Vagina (tissue), 2 donors: ENCODE measurements at regions not wholly inside any gene's neighbourhood (a gene's known extent, or its start where the extent isn't known, plus 50 kb on each side); places are given as distances from the start of the nearest gene placed in this dataset.

Experiments used
- DNase-seq, 2 donors: peaks; one replicate each; pipeline ENCODE4 v3.0.0-alpha.2; 2017; ENCODE audit errors: extremely low spot score in 2 of 2
- H3K27ac ChIP-seq: fragments of 200-600 bp; sonication (generic); one replicate; pipeline ENCODE4 v1.5.1; 2019
- H3K27me3 ChIP-seq: fragments of 200-600 bp; sonication (generic); one replicate; pipeline ENCODE4 v1.5.1; 2019
- H3K36me3 ChIP-seq, 2 donors: fragments of 200-600 bp; sonication (generic); one replicate each; pipeline ENCODE4 v1.5.1; 2017 to 2019
- H3K4me1 ChIP-seq: fragments of 200-600 bp; sonication (generic); one replicate; pipeline ENCODE4 v1.5.1; 2019
- H3K4me3 ChIP-seq, 2 donors: fragments of 200-600 bp; sonication (generic); 1 replicate in 1 of 2; 2 replicates in 1 of 2; pipeline ENCODE4 v1.5.1; 2016 to 2019
- H3K9me3 ChIP-seq: fragments of 200-600 bp; sonication (generic); one replicate; pipeline ENCODE4 v1.5.1; 2019
- CTCF ChIP-seq, 3 experiments: fragments of 450-650 bp in 2 of 3; fragments of 200-600 bp in 1 of 3; sonication (generic) in 1 of 3; IDR thresholded peaks; one replicate each; pipeline ENCODE4 v1.5.1; 2017 to 2019; ENCODE audit warnings: antibody characterized with exemption in 3 of 3, mild to moderate bottlenecking in 2 of 3, moderate library complexity in 2 of 3
- POLR2A ChIP-seq, 2 donors: fragments of 450-650 bp; IDR thresholded peaks; one replicate each; pipeline ENCODE4 v1.6.1; 2017; ENCODE audit warnings: antibody characterized with exemption in 2 of 2, mild to moderate bottlenecking in 2 of 2, moderate library complexity in 2 of 2
- POLR2AphosphoS5 ChIP-seq, 2 donors: sonication (generic); formaldehyde crosslinking; IDR thresholded peaks; one replicate each; pipeline ENCODE4 v1.9.0; 2017; ENCODE audit warnings: antibody characterized with exemption in 2 of 2, mild to moderate bottlenecking in 2 of 2, low read depth in 1 of 2; ENCODE audit not compliant: insufficient read depth in 1 of 2
- intact Hi-C: fragments of 100-400 bp; cut with DNase I; formaldehyde crosslinking; loops from one replicate; pipeline ENCODE4 v1.15.1; 2023

- intact Hi-C loops = no loop called here
- no peaks in the 10 kb centered on the region for H3K27me3 ChIP-seq
- H3K4me1 ChIP-seq = peaks cover 8% of the 10 kb centered on the region
- H3K4me3 ChIP-seq = no peak overlapping the region
- H3K27ac ChIP-seq = no peak overlapping the region
- TF ChIP-seq POLR2A (IDR thresholded peaks at IDR 0.05) = no peak
- TF ChIP-seq POLR2AphosphoS5 (IDR thresholded peaks at IDR 0.05; ENCODE audit: insufficient read depth in 1 of 2, low read depth in 1 of 2) = no peak
- no peak for TF ChIP-seq CTCF (IDR thresholded peaks at IDR 0.05)
- DNase-seq = no peak
- no peaks in the 10 kb centered on the region for H3K9me3 ChIP-seq
- H3K36me3 ChIP-seq = no peaks in the 10 kb centered on the region
These were observed 78.8 kb downstream of the TET3 start for GRCh38 chr2:74063486-74063885.

GRCh38 chr2:74065456-74065855 lies 80.7 kb downstream of the TET3 start:
- Histone ChIP-seq H3K4me1 (peaks cover 8% of the 10 kb centered on the region), H3K27ac (no peak overlapping the region), H3K4me3 (no peak overlapping the region), H3K36me3 (no peaks in the 10 kb centered on the region), H3K9me3 (no peaks in the 10 kb centered on the region), H3K27me3 (no peaks in the 10 kb centered on the region)
- TF ChIP-seq CTCF (IDR thresholded peaks at IDR 0.05) (no peak), POLR2AphosphoS5 (IDR thresholded peaks at IDR 0.05; ENCODE audit: insufficient read depth in 1 of 2, low read depth in 1 of 2) (no peak), POLR2A (IDR thresholded peaks at IDR 0.05) (no peak)
- DNase-seq = no peak
- intact Hi-C loops = no loop called here

- TF ChIP-seq POLR2A (IDR thresholded peaks at IDR 0.05) (no peak), POLR2AphosphoS5 (IDR thresholded peaks at IDR 0.05; ENCODE audit: insufficient read depth in 1 of 2, low read depth in 1 of 2) (no peak), CTCF (IDR thresholded peaks at IDR 0.05) (no peak)
- no peak for DNase-seq
- Histone ChIP-seq H3K4me1 (peaks cover 8% of the 10 kb centered on the region), H3K4me3 (no peak overlapping the region), H3K27me3 (no peaks in the 10 kb centered on the region), H3K36me3 (no peaks in the 10 kb centered on the region), H3K27ac (no peak overlapping the region), H3K9me3 (no peaks in the 10 kb centered on the region)
- intact Hi-C loops = no loop called here
These were observed 81.1 kb downstream of the BOLA3 start for GRCh38 chr2:74066491-74067203.

- DNase-seq = no peak
- TF ChIP-seq POLR2A (IDR thresholded peaks at IDR 0.05) (no peak), POLR2AphosphoS5 (IDR thresholded peaks at IDR 0.05; ENCODE audit: insufficient read depth in 1 of 2, low read depth in 1 of 2) (no peak), CTCF (IDR thresholded peaks at IDR 0.05) (no peak)
- Histone ChIP-seq H3K4me1 (peaks cover 8% of the 10 kb centered on the region), H3K27ac (no peak overlapping the region), H3K9me3 (no peaks in the 10 kb centered on the region), H3K27me3 (no peaks in the 10 kb centered on the region), H3K4me3 (no peak overlapping the region), H3K36me3 (no peaks in the 10 kb centered on the region)
- intact Hi-C loops = no loop called here
These were observed 80.4 kb downstream of the BOLA3 start for GRCh38 chr2:74067221-74067747.

GRCh38 chr2:74070991-74071390 lies 76.7 kb downstream of the BOLA3 start:
- Histone ChIP-seq H3K4me1 (peaks cover 8% of the 10 kb centered on the region), H3K27ac (no peak overlapping the region), H3K36me3 (no peaks in the 10 kb centered on the region), H3K9me3 (no peaks in the 10 kb centered on the region), H3K27me3 (no peaks in the 10 kb centered on the region), H3K4me3 (no peak overlapping the region)
- DNase-seq = no peak
- TF ChIP-seq POLR2A (IDR thresholded peaks at IDR 0.05) = no peak
- intact Hi-C loops = no loop called here
